ENCODE measurements at regions not wholly inside any gene's neighbourhood (a gene's known extent, or its start where the extent isn't known, plus 50 kb on each side); places are given as distances from the start of the nearest gene placed in this dataset.
A peak's percentile ranks its signal among the peaks of the same experiment; 100 is the strongest.

DNA sequence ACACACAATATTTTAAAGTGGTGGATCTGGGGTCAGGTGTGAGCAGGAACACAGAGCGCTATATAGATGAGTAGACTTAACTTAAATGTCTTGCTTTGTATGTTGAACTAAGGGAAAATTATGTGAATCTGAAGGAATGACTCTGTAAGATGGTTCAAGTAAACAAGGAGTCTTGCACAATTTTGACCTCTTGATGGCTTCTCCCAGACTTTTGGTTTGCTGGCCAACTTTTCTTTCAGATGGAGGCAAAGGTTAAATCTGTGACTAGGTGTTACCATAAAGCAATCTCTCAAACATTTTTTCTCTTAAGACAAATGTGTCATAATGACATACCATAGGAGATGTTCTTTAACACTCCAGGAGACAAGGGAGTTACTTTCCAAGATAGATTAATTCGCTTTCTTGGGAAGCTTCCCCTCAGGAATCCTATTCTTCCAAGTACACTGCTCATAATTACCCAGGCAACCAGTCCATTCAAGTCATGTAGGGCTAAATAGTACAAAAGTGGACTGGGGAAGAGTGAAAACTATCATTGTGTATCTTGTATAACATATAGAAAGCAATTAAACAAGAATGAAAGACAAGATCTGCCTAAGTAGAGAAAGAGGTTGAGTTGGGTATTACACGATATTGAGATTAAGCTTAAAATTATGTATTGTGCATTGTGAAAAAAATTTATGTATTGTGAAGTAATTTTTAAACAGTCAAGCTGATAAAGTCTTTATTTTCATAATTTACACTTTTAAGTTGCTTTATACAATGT is 60.3 kb upstream of the SLC27A6 start:
- no peak for DNase-seq

DNA sequence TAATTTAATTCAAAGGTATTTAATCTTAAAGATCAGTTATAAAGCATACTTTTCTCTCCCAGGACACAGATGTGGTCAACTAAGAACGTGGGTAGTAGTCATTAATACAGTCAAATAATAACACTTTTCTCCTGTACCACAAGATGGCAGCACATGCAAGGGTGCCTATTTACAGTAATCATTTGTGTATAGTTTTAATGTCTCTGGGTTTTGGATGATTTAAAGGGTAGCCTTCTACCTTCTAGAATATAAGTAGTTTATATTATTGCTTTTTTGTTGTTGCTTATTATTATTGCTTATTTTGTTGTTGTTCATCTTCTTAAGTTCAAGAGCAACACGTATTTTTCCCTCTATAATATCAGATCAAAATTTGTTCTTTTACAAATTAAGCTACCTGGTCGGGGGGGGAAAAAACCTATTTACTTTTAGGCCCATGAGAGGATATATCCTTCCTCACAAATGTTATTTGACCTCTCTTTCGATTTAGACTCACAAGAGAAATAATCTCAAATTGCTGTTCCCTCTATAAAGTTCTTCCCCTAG is 59.6 kb upstream of the SLC27A6 start:
- DNase-seq = peak; percentile 49

DNA sequence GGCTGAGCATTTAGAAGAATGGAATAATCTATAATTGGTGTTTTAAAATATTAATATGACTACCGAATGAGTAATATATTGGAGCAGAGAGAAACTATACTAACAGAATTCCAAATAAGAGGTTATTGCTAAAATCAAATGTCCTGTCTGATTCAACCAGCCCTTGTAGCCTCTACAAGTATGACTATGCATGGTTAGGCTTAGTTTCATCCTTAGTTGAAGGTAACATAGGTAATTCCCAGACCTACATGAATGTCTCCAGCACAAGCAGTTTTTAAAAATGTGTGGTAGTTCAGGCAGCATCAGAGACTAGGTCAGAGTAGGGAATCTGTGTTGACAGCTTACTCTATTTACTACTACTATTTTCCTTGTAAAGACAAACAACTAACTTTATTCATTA is 51.7 kb upstream of the SLC27A6 start:
- DNase-seq = no peak
